ENCODE measurements at regions not wholly inside any gene's neighbourhood (a gene's known extent, or its start where the extent isn't known, plus 50 kb on each side); places are given as distances from the start of the nearest gene placed in this dataset.

DNA sequence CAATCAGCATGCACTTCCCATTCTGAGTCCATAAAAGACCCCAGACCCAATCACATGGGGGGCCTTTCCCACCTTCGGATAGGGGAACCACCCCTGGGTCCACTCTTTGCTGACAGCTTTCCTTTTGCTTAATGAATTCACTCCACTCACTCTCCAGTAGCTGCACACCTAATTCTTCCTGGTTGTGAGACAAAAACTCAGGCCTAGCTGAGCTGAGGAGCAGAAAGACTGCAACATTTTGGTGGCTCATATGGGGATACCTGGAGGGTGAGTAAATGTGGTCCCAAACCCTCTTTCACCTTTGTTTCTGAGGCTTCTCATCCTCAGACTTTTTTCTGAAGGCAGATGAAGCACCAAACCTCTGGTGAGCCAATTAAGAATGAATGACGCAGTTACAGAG lies 138.1 kb downstream of the WDR11 start:
- H3K27ac ChIP-seq: no peak overlapping the region
- ATAC-seq: no peak
- TF ChIP-seq POLR2A (IDR thresholded peaks at IDR 0.05) (no peak), EP300 (IDR thresholded peaks at IDR 0.05) (no peak), POLR2AphosphoS5 (IDR thresholded peaks at IDR 0.05) (no peak)
- TF ChIP-seq, protein P1, sequence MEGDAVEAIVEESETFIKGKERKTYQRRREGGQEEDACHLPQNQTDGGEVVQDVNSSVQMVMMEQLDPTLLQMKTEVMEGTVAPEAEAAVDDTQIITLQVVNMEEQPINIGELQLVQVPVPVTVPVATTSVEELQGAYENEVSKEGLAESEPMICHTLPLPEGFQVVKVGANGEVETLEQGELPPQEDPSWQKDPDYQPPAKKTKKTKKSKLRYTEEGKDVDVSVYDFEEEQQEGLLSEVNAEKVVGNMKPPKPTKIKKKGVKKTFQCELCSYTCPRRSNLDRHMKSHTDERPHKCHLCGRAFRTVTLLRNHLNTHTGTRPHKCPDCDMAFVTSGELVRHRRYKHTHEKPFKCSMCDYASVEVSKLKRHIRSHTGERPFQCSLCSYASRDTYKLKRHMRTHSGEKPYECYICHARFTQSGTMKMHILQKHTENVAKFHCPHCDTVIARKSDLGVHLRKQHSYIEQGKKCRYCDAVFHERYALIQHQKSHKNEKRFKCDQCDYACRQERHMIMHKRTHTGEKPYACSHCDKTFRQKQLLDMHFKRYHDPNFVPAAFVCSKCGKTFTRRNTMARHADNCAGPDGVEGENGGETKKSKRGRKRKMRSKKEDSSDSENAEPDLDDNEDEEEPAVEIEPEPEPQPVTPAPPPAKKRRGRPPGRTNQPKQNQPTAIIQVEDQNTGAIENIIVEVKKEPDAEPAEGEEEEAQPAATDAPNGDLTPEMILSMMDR (IDR thresholded peaks at IDR 0.05): no peak
- no peaks in the 10 kb centered on the region for H3K9me3 ChIP-seq
- H3K27me3 ChIP-seq: no peaks in the 10 kb centered on the region
- no peaks in the 10 kb centered on the region for H3K36me3 ChIP-seq
- no peak overlapping the region for H3K4me3 ChIP-seq
- WGBS, 2 donors (ENCODE audit: low coverage in 1 of 2): 90 to 100% methylated on average over 1 to 2 of the region's 2 CpGs
- H3K4me1 ChIP-seq: no peaks in the 10 kb centered on the region

DNA sequence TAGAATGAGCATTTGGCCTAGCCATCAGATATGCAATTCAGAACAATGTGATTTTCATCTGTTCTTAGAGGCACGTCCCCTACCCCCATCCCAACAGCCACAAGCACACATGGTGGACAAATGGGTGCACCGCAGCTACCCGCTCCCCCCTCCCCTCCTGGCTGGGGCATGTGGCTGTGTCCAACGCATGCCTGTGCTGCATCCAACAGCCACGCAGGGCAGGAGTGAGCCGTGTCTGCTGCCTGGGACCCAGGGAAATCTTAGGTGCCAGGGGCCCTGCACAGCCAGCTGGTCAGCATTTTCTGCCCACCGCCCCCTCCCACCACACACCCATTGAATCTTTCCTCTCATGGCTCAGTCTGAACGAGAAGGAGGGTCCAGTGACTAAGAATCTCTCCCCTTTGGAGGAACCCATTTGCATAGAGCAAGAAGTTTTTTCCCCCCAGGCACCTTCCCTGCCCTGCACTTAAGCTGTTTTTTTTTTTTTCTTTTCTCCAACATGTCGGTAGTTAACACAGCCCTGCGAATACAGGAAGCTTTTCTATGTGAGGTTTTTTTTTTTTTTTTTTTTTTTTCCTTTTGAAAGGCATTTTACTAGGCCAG lies 138.9 kb downstream of the WDR11 start:
- 64 to 82% methylated on average over 2 to 4 of the region's 10 CpGs for WGBS, 2 donors (ENCODE audit: low coverage in 1 of 2)
- ATAC-seq: no peak
- Histone ChIP-seq H3K27me3 (no peaks in the 10 kb centered on the region), H3K9me3 (no peaks in the 10 kb centered on the region), H3K4me3 (no peak overlapping the region), H3K36me3 (no peaks in the 10 kb centered on the region), H3K27ac (no peak overlapping the region), H3K4me1 (no peaks in the 10 kb centered on the region)
- TF ChIP-seq, protein P1 (IDR thresholded peaks at IDR 0.05): no peak
- TF ChIP-seq POLR2AphosphoS5 (IDR thresholded peaks at IDR 0.05) (no peak), POLR2A (IDR thresholded peaks at IDR 0.05) (no peak), EP300 (IDR thresholded peaks at IDR 0.05) (no peak)

DNA sequence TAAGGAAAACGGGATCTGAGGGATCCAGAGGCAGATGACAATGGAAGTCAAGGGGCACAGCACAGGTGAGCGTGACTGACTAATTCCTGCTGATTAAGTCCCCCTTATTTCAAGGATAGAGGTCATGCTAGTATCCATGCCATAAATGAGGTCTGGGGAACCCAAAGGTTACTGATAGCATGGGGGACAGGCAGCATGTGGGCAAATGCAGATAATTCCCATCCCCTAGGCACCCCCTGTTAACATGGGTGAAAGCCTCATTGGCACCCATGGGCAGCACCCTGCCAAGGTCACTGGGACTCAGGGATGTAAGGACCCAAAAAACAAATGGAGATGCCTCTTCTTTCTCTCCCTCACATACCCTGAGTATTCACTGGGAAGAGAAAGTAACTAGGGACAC lies 139.7 kb downstream of the WDR11 start:
- Histone ChIP-seq H3K27ac (no peak overlapping the region), H3K9me3 (no peaks in the 10 kb centered on the region), H3K27me3 (no peaks in the 10 kb centered on the region), H3K4me3 (no peak overlapping the region), H3K4me1 (no peaks in the 10 kb centered on the region), H3K36me3 (no peaks in the 10 kb centered on the region)
- WGBS, 2 donors (ENCODE audit: low coverage in 1 of 2): 100% methylated on average over 1 of the region's 2 CpGs; no CpG with 5 or more reads in 1 of the 2 donors
- no peak for ATAC-seq
- TF ChIP-seq, protein P1 (IDR thresholded peaks at IDR 0.05): no peak
- TF ChIP-seq EP300 (IDR thresholded peaks at IDR 0.05) (no peak), POLR2A (IDR thresholded peaks at IDR 0.05) (no peak), POLR2AphosphoS5 (IDR thresholded peaks at IDR 0.05) (no peak)

DNA sequence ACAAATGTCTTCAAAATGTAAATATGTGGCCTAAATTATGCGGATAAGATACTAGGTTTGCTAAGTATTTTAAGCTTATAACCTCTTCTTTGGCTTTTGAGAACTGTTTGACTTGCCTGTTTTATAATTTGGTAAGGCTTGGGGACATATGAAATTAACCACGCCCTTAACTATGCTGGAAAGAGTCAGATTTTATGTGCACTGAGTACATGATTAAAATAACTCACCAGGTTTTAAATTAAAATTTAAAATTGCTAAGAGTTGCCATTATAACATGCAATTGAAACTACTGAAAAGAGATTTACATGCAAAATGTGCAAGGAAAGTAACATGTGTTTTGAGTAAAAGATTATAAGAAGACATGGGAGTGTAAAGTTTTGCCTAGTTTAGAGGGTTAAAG lies 141.9 kb downstream of the WDR11 start:
- no peak overlapping the region for H3K27ac ChIP-seq
- no peak for ATAC-seq
- 92 to 94% methylated on average over 2 of the region's 2 CpGs for WGBS, 2 donors (ENCODE audit: low coverage in 1 of 2)
- H3K36me3 ChIP-seq: no peaks in the 10 kb centered on the region
- H3K27me3 ChIP-seq: no peaks in the 10 kb centered on the region
- TF ChIP-seq, protein P1 (IDR thresholded peaks at IDR 0.05): no peak
- TF ChIP-seq EP300 (IDR thresholded peaks at IDR 0.05): no peak
- no peak for TF ChIP-seq POLR2A (IDR thresholded peaks at IDR 0.05)
- no peak for TF ChIP-seq POLR2AphosphoS5 (IDR thresholded peaks at IDR 0.05)
- H3K4me3 ChIP-seq: no peak overlapping the region
- H3K4me1 ChIP-seq: no peaks in the 10 kb centered on the region
- H3K9me3 ChIP-seq: no peaks in the 10 kb centered on the region

DNA sequence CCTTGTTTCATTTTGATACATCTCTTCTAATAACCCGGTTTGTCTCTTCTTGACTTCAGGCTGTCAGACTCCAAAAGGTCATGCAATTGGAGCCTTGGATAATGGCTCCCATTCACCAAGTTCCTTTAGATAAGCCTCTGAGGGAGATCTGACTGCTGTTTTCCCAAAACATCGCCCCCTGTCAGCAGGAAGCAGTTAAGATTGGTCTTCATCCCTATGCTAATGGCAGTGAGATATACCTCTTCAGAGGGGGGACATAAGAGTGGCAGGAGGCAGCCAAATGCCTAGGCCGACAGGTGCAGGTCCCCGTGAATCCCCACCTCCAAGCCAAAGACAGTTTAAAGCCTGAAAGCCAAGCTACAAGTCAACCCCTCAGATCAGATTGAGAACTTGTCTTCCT lies 144.6 kb downstream of the WDR11 start:
- Histone ChIP-seq H3K27ac (no peak overlapping the region), H3K27me3 (no peaks in the 10 kb centered on the region), H3K9me3 (no peaks in the 10 kb centered on the region), H3K4me1 (no peaks in the 10 kb centered on the region), H3K4me3 (no peak overlapping the region), H3K36me3 (no peaks in the 10 kb centered on the region)
- TF ChIP-seq EP300 (IDR thresholded peaks at IDR 0.05): no peak
- no peak for TF ChIP-seq POLR2AphosphoS5 (IDR thresholded peaks at IDR 0.05)
- no peak for TF ChIP-seq POLR2A (IDR thresholded peaks at IDR 0.05)
- TF ChIP-seq, protein P1 (IDR thresholded peaks at IDR 0.05): no peak
- ATAC-seq: no peak
- WGBS, 2 donors (ENCODE audit: low coverage in 1 of 2): 82 to 88% methylated on average over 2 to 4 of the region's 4 CpGs

All from gastroesophageal sphincter (tissue), 4 donors.